PC-9 (cell line): ENCODE measurements at regions not wholly inside any gene's neighbourhood (a gene's known extent, or its start where the extent isn't known, plus 50 kb on each side); places are given as distances from the start of the nearest gene placed in this dataset.

Source experiments
- EZH2 ChIP-seq: fragments of 200-600 bp; sonication (generic); IDR thresholded peaks from 2 replicates; pipeline ENCODE4 v1.8.0; 2017; ENCODE audit warnings: antibody characterized with exemption, low read depth
- TF ChIP-seq, protein P1 (sequence below): fragments of 200-600 bp; sonication (generic); conservative IDR thresholded peaks from 2 replicates; pipeline ENCODE4 v1.6.1; 2017; ENCODE audit warnings: mixed run types, antibody characterized with exemption, mild to moderate bottlenecking, moderate library complexity

- no peak for TF ChIP-seq EZH2
- TF ChIP-seq, protein P1, sequence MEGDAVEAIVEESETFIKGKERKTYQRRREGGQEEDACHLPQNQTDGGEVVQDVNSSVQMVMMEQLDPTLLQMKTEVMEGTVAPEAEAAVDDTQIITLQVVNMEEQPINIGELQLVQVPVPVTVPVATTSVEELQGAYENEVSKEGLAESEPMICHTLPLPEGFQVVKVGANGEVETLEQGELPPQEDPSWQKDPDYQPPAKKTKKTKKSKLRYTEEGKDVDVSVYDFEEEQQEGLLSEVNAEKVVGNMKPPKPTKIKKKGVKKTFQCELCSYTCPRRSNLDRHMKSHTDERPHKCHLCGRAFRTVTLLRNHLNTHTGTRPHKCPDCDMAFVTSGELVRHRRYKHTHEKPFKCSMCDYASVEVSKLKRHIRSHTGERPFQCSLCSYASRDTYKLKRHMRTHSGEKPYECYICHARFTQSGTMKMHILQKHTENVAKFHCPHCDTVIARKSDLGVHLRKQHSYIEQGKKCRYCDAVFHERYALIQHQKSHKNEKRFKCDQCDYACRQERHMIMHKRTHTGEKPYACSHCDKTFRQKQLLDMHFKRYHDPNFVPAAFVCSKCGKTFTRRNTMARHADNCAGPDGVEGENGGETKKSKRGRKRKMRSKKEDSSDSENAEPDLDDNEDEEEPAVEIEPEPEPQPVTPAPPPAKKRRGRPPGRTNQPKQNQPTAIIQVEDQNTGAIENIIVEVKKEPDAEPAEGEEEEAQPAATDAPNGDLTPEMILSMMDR: no peak
These were observed 199.4 kb upstream of the SLC24A2 start for GRCh38 chr9:19988281-19988680.
